ENCODE measurements at regions not wholly inside any gene's neighbourhood (a gene's known extent, or its start where the extent isn't known, plus 50 kb on each side); places are given as distances from the start of the nearest gene placed in this dataset.

GRCh38 chr5:120386981-120387380 is 77.1 kb upstream of the PRR16 start:
- no peak for TF ChIP-seq EZH2 (IDR thresholded peaks at IDR 0.05; ENCODE audit: insufficient read depth, poor library complexity, severe bottlenecking)
- TF ChIP-seq EZH2phosphoT487 (IDR thresholded peaks at IDR 0.05; ENCODE audit: insufficient read depth, low read depth): no peak

All from GM23248 (cell line).